HEK293 (cell line): ENCODE measurements at regions not wholly inside any gene's neighbourhood (a gene's known extent, or its start where the extent isn't known, plus 50 kb on each side); places are given as distances from the start of the nearest gene placed in this dataset.

Source experiments
- CTCF ChIP-seq: fragments of 450-650 bp; formaldehyde crosslinking; IDR thresholded peaks from 2 replicates; pipeline ENCODE4 v1.5.1; 2016; ENCODE audit warnings: missing biosample characterization, missing genetic modification characterization
- PBX3 ChIP-seq: sonication (generic); formaldehyde crosslinking; IDR thresholded peaks from 2 replicates; pipeline ENCODE4 v1.8.1; 2022; ENCODE audit warnings: mild to moderate bottlenecking, moderate library complexity, missing genetic modification reagents
- YY1 ChIP-seq: fragments of 450-650 bp; formaldehyde crosslinking; IDR thresholded peaks from 2 replicates; pipeline ENCODE4 v1.5.1; 2018; ENCODE audit warnings: missing biosample characterization, missing genetic modification characterization
- ZBTB8A ChIP-seq: fragments of 450-650 bp; formaldehyde crosslinking; IDR thresholded peaks from 2 replicates; pipeline ENCODE4 v1.5.1; 2016; ENCODE audit warnings: missing biosample characterization, missing genetic modification characterization
- ZNF223 ChIP-seq: fragments of 450-650 bp; formaldehyde crosslinking; IDR thresholded peaks from 2 replicates; pipeline ENCODE4 v1.5.1; 2016; ENCODE audit warnings: missing biosample characterization, missing genetic modification characterization
- ZNF24 ChIP-seq: fragments of 450-650 bp; formaldehyde crosslinking; IDR thresholded peaks from 2 replicates; pipeline ENCODE4 v1.5.1; 2016; ENCODE audit warnings: missing biosample characterization, missing genetic modification characterization
- ZNF37A ChIP-seq: fragments of 450-650 bp; IDR thresholded peaks from 2 replicates; pipeline ENCODE4 v1.5.1; 2018; ENCODE audit warnings: missing biosample characterization, missing genetic modification characterization
- ZNF555 ChIP-seq: fragments of 450-650 bp; formaldehyde crosslinking; conservative IDR thresholded peaks from 2 replicates; pipeline ENCODE4 v1.5.1; 2017; ENCODE audit warnings: missing biosample characterization, mild to moderate bottlenecking, missing genetic modification characterization, inconsistent platforms
- ZNF610 ChIP-seq: fragments of 450-650 bp; formaldehyde crosslinking; IDR thresholded peaks from 2 replicates; pipeline ENCODE4 v1.5.1; 2016; ENCODE audit warnings: missing biosample characterization, missing genetic modification characterization, borderline replicate concordance
- ZNF623 ChIP-seq: fragments of 450-650 bp; formaldehyde crosslinking; IDR thresholded peaks from 2 replicates; pipeline ENCODE4 v1.5.1; 2016; ENCODE audit warnings: missing biosample characterization, missing genetic modification characterization
- ZNF704 ChIP-seq: fragments of 450-650 bp; formaldehyde crosslinking; IDR thresholded peaks from 2 replicates; pipeline ENCODE4 v1.5.1; 2016; ENCODE audit warnings: missing biosample characterization, missing genetic modification characterization
- ZNF777 ChIP-seq: fragments of 450-650 bp; formaldehyde crosslinking; IDR thresholded peaks from 2 replicates; pipeline ENCODE4 v1.5.1; 2017; ENCODE audit warnings: missing biosample characterization, missing genetic modification characterization, borderline replicate concordance
- TF ChIP-seq, protein P1 (sequence below): fragments of 450-650 bp; formaldehyde crosslinking; IDR thresholded peaks from 2 replicates; pipeline ENCODE4 v1.5.1; 2016; ENCODE audit warnings: missing biosample characterization, missing genetic modification characterization

- TF ChIP-seq CTCF (no peak), ZNF704 (no peak), ZNF223 (no peak), ZBTB8A (tag by site-specific recombination) (no peak), PBX3 (CRISPR knock-in tag) (no peak), ZNF777 (tag by site-specific recombination) (no peak), ZNF555 (tag by site-specific recombination) (no peak), YY1 (no peak), ZNF623 (no peak), ZNF24 (tag by site-specific recombination) (no peak), ZNF37A (no peak), ZNF610 (tag by site-specific recombination) (no peak)
- TF ChIP-seq, protein P1, sequence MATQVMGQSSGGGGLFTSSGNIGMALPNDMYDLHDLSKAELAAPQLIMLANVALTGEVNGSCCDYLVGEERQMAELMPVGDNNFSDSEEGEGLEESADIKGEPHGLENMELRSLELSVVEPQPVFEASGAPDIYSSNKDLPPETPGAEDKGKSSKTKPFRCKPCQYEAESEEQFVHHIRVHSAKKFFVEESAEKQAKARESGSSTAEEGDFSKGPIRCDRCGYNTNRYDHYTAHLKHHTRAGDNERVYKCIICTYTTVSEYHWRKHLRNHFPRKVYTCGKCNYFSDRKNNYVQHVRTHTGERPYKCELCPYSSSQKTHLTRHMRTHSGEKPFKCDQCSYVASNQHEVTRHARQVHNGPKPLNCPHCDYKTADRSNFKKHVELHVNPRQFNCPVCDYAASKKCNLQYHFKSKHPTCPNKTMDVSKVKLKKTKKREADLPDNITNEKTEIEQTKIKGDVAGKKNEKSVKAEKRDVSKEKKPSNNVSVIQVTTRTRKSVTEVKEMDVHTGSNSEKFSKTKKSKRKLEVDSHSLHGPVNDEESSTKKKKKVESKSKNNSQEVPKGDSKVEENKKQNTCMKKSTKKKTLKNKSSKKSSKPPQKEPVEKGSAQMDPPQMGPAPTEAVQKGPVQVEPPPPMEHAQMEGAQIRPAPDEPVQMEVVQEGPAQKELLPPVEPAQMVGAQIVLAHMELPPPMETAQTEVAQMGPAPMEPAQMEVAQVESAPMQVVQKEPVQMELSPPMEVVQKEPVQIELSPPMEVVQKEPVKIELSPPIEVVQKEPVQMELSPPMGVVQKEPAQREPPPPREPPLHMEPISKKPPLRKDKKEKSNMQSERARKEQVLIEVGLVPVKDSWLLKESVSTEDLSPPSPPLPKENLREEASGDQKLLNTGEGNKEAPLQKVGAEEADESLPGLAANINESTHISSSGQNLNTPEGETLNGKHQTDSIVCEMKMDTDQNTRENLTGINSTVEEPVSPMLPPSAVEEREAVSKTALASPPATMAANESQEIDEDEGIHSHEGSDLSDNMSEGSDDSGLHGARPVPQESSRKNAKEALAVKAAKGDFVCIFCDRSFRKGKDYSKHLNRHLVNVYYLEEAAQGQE (tag by site-specific recombination) = no peak
These were observed 265.7 kb downstream of the SHOX start for GRCh38 chrX:896256-896655.
